ENCODE measurements at regions not wholly inside any gene's neighbourhood (a gene's known extent, or its start where the extent isn't known, plus 50 kb on each side); places are given as distances from the start of the nearest gene placed in this dataset.

DNA sequence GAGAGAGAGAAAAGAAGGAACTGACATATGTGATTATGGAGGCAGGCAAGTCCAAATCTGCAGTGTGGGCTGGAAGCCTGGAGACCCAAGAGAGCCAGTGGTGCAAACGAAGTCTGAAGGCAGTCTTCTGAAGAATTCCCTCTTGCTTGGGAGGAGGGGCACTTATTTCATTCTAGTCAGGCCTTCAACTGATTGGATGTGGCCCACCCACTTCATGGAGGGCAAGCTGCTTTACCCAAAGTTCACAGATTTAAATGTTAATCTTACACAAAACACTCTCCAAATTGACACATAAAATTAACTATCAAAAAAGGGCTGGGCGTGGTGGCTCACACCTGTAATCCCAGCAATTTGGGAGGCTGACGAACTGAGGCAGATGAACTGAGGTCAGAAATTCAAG, 103.5 kb upstream of the RAB3GAP2 start:
- in situ Hi-C loops (cut with HindIII; ENCODE audit: low pct_ligation_motif_present, low sequenced_read_pairs), result no loop called here
- Histone ChIP-seq H3K4me3 (ENCODE audit: low read depth, low read length) (no peak overlapping the region), H3K27ac (no peak overlapping the region), H3K36me3 (replicated peaks) (no peaks in the 10 kb centered on the region), H3K27me3 (replicated peaks) (no peaks in the 10 kb centered on the region)
- TF ChIP-seq CTCF (IDR thresholded peaks at IDR 0.05; ENCODE audit: low read depth, low read length, missing control alignments), result no peak
- no peak for DNase-seq

DNA sequence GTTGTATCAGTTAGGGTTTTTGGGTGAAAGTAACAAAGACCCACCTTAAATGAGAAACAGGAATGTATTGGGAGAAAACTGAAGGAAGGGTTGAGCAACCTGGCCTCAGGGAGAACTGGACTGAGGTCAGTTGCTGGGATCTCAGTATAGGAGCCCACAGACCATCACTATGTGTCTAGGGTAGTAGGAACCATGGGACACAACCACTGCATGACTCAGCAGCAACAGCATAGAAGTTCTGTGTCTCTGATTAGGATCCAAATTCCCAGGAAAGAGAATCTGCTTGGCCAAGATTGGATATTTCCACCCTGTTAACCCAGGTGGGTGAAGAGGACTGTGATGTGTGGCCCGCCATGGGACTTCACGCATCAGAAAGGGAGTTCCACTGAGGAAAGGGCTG, 102.2 kb upstream of the RAB3GAP2 start:
- H3K4me3 ChIP-seq (ENCODE audit: low read depth, low read length), result no peak overlapping the region
- no peaks in the 10 kb centered on the region for H3K36me3 ChIP-seq (replicated peaks)
- in situ Hi-C loops (cut with HindIII; ENCODE audit: low pct_ligation_motif_present, low sequenced_read_pairs), result no loop called here
- no peak for TF ChIP-seq CTCF (IDR thresholded peaks at IDR 0.05; ENCODE audit: low read depth, low read length, missing control alignments)
- no peak overlapping the region for H3K27ac ChIP-seq
- H3K27me3 ChIP-seq (replicated peaks), result no peaks in the 10 kb centered on the region
- no peak for DNase-seq

DNA sequence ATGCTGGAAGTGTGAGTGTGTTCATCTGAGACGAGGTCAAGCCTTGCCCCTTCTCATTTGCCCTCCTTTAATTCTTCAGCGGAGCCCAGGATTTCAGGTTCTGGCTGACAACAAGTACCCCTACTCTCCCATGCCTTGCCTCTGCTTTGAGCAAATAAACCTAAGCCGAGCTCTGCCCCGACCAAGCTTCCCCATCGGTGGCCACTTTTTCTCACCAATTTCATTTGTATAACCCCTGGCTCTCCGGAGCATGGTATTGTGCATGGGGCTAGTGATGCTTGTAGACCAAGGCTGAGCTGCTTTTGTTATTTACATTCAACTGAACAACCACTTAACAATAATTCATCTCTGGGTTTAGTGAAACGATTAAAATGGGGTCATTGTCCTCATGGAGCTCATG, 100.2 kb upstream of the RAB3GAP2 start:
- no peak overlapping the region for H3K27ac ChIP-seq
- H3K27me3 ChIP-seq (replicated peaks), result no peaks in the 10 kb centered on the region
- TF ChIP-seq CTCF (IDR thresholded peaks at IDR 0.05; ENCODE audit: low read depth, low read length, missing control alignments), result no peak
- no peak for DNase-seq
- no peaks in the 10 kb centered on the region for H3K36me3 ChIP-seq (replicated peaks)
- no peak overlapping the region for H3K4me3 ChIP-seq (ENCODE audit: low read depth, low read length)
- in situ Hi-C loops (cut with HindIII; ENCODE audit: low pct_ligation_motif_present, low sequenced_read_pairs), result no loop called here

- H3K27me3 ChIP-seq (replicated peaks), result no peaks in the 10 kb centered on the region
- in situ Hi-C loops (cut with HindIII; ENCODE audit: low pct_ligation_motif_present, low sequenced_read_pairs), result no loop called here
Observed at GRCh38 chr1:220371324-220371723, 99.1 kb upstream of the RAB3GAP2 start.

DNA sequence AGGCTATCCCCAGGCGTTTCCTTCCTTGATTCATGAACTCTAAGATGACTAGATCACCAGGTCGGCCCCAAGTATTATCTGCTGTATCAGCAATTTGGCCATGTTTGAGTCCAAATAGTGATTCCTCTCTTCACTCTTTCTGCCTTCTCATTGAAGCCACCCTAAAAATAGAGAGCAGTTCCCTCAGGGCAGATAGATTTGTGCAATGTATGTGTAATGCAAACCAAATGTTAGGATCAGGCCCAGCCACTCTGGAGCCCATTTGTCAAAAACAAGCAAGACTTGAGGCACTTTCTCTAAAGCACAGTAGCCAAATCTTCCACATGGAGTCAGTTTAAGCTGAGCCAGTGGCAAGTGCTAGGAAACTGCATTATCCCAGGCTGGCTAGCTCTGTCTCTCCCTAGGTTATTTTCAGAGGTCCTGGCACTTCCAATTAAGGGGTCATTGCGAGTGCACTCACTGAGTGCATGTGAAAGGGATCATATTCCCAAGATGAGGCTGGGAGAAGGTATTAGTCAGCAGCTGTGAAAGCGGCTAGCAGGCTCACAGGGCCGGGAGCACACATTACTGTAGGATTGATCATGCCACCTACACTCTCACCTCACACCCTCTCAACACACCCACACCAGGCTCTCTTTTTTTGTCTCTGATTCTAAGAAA, 97.9 kb upstream of the RAB3GAP2 start:
- DNase-seq, result peak; percentile 83
- TF ChIP-seq CTCF (IDR thresholded peaks at IDR 0.05; ENCODE audit: low read depth, low read length, missing control alignments), result no peak
- H3K27ac ChIP-seq, result peak overlapping the region; percentile 64
- H3K4me3 ChIP-seq (ENCODE audit: low read depth, low read length), result no peak overlapping the region
- in situ Hi-C loops (cut with HindIII; ENCODE audit: low pct_ligation_motif_present, low sequenced_read_pairs), result no loop called here
- no peaks in the 10 kb centered on the region for H3K27me3 ChIP-seq (replicated peaks)
- no peaks in the 10 kb centered on the region for H3K36me3 ChIP-seq (replicated peaks)

More at GRCh38 chr1:220371324-220371723, 99.1 kb upstream of the RAB3GAP2 start:
- no peak overlapping the region for H3K27ac ChIP-seq
- no peak overlapping the region for H3K4me3 ChIP-seq (ENCODE audit: low read depth, low read length)
- no peak for DNase-seq
- no peak for TF ChIP-seq CTCF (IDR thresholded peaks at IDR 0.05; ENCODE audit: low read depth, low read length, missing control alignments)
- H3K36me3 ChIP-seq (replicated peaks), result no peaks in the 10 kb centered on the region

DNA sequence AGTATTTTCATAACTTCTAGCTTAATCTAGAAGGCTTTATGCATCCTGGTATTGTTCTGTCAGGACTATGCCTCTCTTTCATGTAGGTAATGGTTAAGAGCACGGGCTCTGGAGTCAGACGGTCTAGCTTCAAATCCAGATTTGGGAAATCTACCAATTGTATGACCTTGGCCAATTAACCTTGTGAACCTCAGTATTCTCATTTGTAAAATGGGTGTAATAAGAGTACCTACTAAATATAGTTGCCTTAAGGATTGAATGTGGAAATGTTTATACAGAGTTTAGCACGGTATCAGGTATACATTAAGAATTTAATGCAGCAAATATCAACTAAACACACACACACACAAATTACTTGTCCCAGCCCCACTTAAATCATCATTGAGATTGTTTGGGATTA, 97.3 kb upstream of the RAB3GAP2 start:
- TF ChIP-seq CTCF (IDR thresholded peaks at IDR 0.05; ENCODE audit: low read depth, low read length, missing control alignments), result no peak
- no peak for DNase-seq
- Histone ChIP-seq H3K36me3 (replicated peaks) (no peaks in the 10 kb centered on the region), H3K4me3 (ENCODE audit: low read depth, low read length) (no peak overlapping the region), H3K27ac (no peak overlapping the region), H3K27me3 (replicated peaks) (no peaks in the 10 kb centered on the region)
- in situ Hi-C loops (cut with HindIII; ENCODE audit: low pct_ligation_motif_present, low sequenced_read_pairs), result no loop called here

All from brain microvascular endothelial cell (primary cell).